GM18873 (cell line): ENCODE measurements at regions not wholly inside any gene's neighbourhood (a gene's known extent, or its start where the extent isn't known, plus 50 kb on each side); places are given as distances from the start of the nearest gene placed in this dataset.

Source experiments
- ATAC-seq: cut with Tn5 transposase; IDR thresholded peaks from one replicate; pipeline ENCODE4 v1.9.1; 2021; ENCODE audit warnings: mild to moderate bottlenecking, moderate library complexity, moderate number of reproducible peaks; ENCODE audit not compliant: unreplicated experiment, low FRiP score

- no peak for ATAC-seq
These were observed 456.1 kb upstream of the ASIC2 start for GRCh38 chr17:33749171-33749570.

GRCh38 chr17:33750943-33751701, 458.0 kb upstream of the ASIC2 start:
- ATAC-seq, result no peak

GRCh38 chr17:33751702-33752065, 458.6 kb upstream of the ASIC2 start:
- no peak for ATAC-seq

- no peak for ATAC-seq
These were observed 460.4 kb upstream of the ASIC2 start for GRCh38 chr17:33753452-33753851.

GRCh38 chr17:33756021-33756420, 462.9 kb upstream of the ASIC2 start:
- ATAC-seq, result no peak

GRCh38 chr17:33765871-33766270, 472.8 kb upstream of the ASIC2 start:
- no peak for ATAC-seq

- ATAC-seq, result no peak
These were observed 473.6 kb upstream of the ASIC2 start for GRCh38 chr17:33766721-33767120.

- no peak for ATAC-seq
These were observed 476.0 kb upstream of the ASIC2 start for GRCh38 chr17:33769066-33769465.

GRCh38 chr17:33776304-33776703, 478.8 kb upstream of the CCL2 start:
- no peak for ATAC-seq

GRCh38 chr17:33776903-33777302, 478.2 kb upstream of the CCL2 start:
- ATAC-seq, result no peak

GRCh38 chr17:33777674-33778073, 477.4 kb upstream of the CCL2 start:
- no peak for ATAC-seq

- ATAC-seq, result no peak
These were observed 476.4 kb upstream of the CCL2 start for GRCh38 chr17:33778505-33779233.

GRCh38 chr17:33779234-33779591, 475.9 kb upstream of the CCL2 start:
- ATAC-seq, result no peak

GRCh38 chr17:33785281-33785680, 469.8 kb upstream of the CCL2 start:
- ATAC-seq, result no peak

- no peak for ATAC-seq
These were observed 468.6 kb upstream of the CCL2 start for GRCh38 chr17:33786478-33786877.

- no peak for ATAC-seq
These were observed 465.4 kb upstream of the CCL2 start for GRCh38 chr17:33789658-33790057.

- ATAC-seq, result no peak
These were observed 457.9 kb upstream of the CCL2 start for GRCh38 chr17:33797181-33797580.

GRCh38 chr17:33798308-33798707, 456.8 kb upstream of the CCL2 start:
- no peak for ATAC-seq

- no peak for ATAC-seq
These were observed 452.5 kb upstream of the CCL2 start for GRCh38 chr17:33802349-33803198.

GRCh38 chr17:33803199-33803685, 451.8 kb upstream of the CCL2 start:
- no peak for ATAC-seq

- no peak for ATAC-seq
These were observed 451.4 kb upstream of the CCL2 start for GRCh38 chr17:33803686-33804085.
